ENCODE measurements at regions not wholly inside any gene's neighbourhood (a gene's known extent, or its start where the extent isn't known, plus 50 kb on each side); places are given as distances from the start of the nearest gene placed in this dataset.

GRCh38 chr2:145721681-145722080 lies 1201.8 kb upstream of the ZEB2 start:
- Histone ChIP-seq H3K4me3 (replicated peaks in 1 of 2; ENCODE audit: low read depth in 1 of 2, low read length in 2 of 2) (no peak overlapping the region), H3K9ac (ENCODE audit: low read length) (no peak overlapping the region), H3K9me3 (ENCODE audit: control insufficient read depth in 1 of 2, insufficient read depth in 1 of 2, low read depth in 1 of 2, low read length in 2 of 2) (no peaks in the 10 kb centered on the region), H4K20me1 (ENCODE audit: insufficient read depth) (no peaks in the 10 kb centered on the region), H2AFZ (ENCODE audit: low read depth, low read length, poor library complexity, severe bottlenecking) (no peak overlapping the region), H3K9me2 (ENCODE audit: insufficient read depth) (no peaks in the 10 kb centered on the region), H3K27me3 (ENCODE audit: insufficient read depth, low read length) (no peaks in the 10 kb centered on the region), H3K4me1 (ENCODE audit: control insufficient read depth in 1 of 2, insufficient read depth in 2 of 2, low read length in 2 of 2) (no peaks in the 10 kb centered on the region), H3K79me2 (ENCODE audit: insufficient read depth, low read length) (no peaks in the 10 kb centered on the region), H3K36me3 (ENCODE audit: control insufficient read depth in 1 of 2, insufficient read depth in 2 of 2, low read length in 2 of 2) (no peaks in the 10 kb centered on the region), H3K27ac (ENCODE audit: low read depth, low read length) (no peak overlapping the region), H3K4me2 (ENCODE audit: low read length) (no peak overlapping the region)
- ChIA-PET RAD21 (ENCODE audit: low non-redundant PET in 1 of 2, low total read pairs in 2 of 2, uncharacterized antibody in 2 of 2, unreplicated experiment in 2 of 2) (no interaction called here), POLR2A (no interaction called here), CTCF (no interaction called here)
- ATAC-seq (no peak), DNase-seq (ENCODE audit: low read depth, low spot score) (no peak)
- no peak for TF ChIP-seq SIN3A (IDR thresholded peaks at IDR 0.05; ENCODE audit: low read depth)
- no peak for TF ChIP-seq EZH2 (IDR thresholded peaks at IDR 0.05)
- no peak for TF ChIP-seq RAD21 (IDR thresholded peaks at IDR 0.05; ENCODE audit: low read depth)
- TF ChIP-seq EGR1 (IDR thresholded peaks at IDR 0.05; ENCODE audit: low read depth) = no peak
- TF ChIP-seq CBX3 (IDR thresholded peaks at IDR 0.05; ENCODE audit: low read depth) = no peak
- TF ChIP-seq SRF (IDR thresholded peaks at IDR 0.05; ENCODE audit: low read depth) = no peak
- TF ChIP-seq POLR2AphosphoS5 (IDR thresholded peaks at IDR 0.05; ENCODE audit: low read depth, low read length) = no peak
- no peak for TF ChIP-seq POLR2A (IDR thresholded peaks at IDR 0.05; ENCODE audit: borderline replicate concordance, extremely low read depth, insufficient read depth, insufficient read length)
- TF ChIP-seq ATF3 (IDR thresholded peaks at IDR 0.05) = no peak
- TF ChIP-seq ZBTB33 (IDR thresholded peaks at IDR 0.05; ENCODE audit: extremely low read depth, insufficient replicate concordance, low read length) = no peak
- no peak for TF ChIP-seq TCF7L2 (IDR thresholded peaks at IDR 0.05; ENCODE audit: borderline replicate concordance, extremely low read depth, insufficient read depth, insufficient read length)
- TF ChIP-seq YY1 (IDR thresholded peaks at IDR 0.05; ENCODE audit: extremely low read depth, insufficient replicate concordance, low read depth, low read length) = no peak
- TF ChIP-seq JUND (IDR thresholded peaks at IDR 0.05) = no peak
- TF ChIP-seq CTCF (IDR thresholded peaks at IDR 0.05 in 2 of 3, conservative IDR thresholded peaks at IDR 0.05 in 1 of 3; ENCODE audit: borderline replicate concordance in 1 of 3, insufficient read depth in 1 of 3, low read depth in 2 of 3, low read length in 2 of 3) = no peak
- TF ChIP-seq SP1 (IDR thresholded peaks at IDR 0.05; ENCODE audit: low read depth) = no peak
- TF ChIP-seq ZNF274 (IDR thresholded peaks at IDR 0.05; ENCODE audit: low read depth, low read length) = no peak
- TF ChIP-seq ZFX (IDR thresholded peaks at IDR 0.05) = no peak
- no TSS peak for BruUV-seq (replicated peaks)
- intact Hi-C loops (cut with micrococcal nuclease) = no loop called here
